ENCODE measurements at regions not wholly inside any gene's neighbourhood (a gene's known extent, or its start where the extent isn't known, plus 50 kb on each side); places are given as distances from the start of the nearest gene placed in this dataset.
"Not testable (repeated sequence)": the region's sequence is repeated elsewhere in the genome, so short reads cannot be mapped to it uniquely, and the experiment has no call there.

GRCh38 chr16:33059206-33059605 lies 134.8 kb upstream of the TP53TG3C start (continued):
- TF ChIP-seq, protein P1, sequence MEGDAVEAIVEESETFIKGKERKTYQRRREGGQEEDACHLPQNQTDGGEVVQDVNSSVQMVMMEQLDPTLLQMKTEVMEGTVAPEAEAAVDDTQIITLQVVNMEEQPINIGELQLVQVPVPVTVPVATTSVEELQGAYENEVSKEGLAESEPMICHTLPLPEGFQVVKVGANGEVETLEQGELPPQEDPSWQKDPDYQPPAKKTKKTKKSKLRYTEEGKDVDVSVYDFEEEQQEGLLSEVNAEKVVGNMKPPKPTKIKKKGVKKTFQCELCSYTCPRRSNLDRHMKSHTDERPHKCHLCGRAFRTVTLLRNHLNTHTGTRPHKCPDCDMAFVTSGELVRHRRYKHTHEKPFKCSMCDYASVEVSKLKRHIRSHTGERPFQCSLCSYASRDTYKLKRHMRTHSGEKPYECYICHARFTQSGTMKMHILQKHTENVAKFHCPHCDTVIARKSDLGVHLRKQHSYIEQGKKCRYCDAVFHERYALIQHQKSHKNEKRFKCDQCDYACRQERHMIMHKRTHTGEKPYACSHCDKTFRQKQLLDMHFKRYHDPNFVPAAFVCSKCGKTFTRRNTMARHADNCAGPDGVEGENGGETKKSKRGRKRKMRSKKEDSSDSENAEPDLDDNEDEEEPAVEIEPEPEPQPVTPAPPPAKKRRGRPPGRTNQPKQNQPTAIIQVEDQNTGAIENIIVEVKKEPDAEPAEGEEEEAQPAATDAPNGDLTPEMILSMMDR (IDR thresholded peaks at IDR 0.05; ENCODE audit: low read depth, low read length, missing input control): no peak
- no peak for TF ChIP-seq EGR1 (IDR thresholded peaks at IDR 0.05; ENCODE audit: low read depth in 2 of 2)
- TF ChIP-seq FOXA1 (IDR thresholded peaks at IDR 0.05): no peak
- no peak for TF ChIP-seq TAF1 (conservative IDR thresholded peaks at IDR 0.05)
- TF ChIP-seq JUND (IDR thresholded peaks at IDR 0.05): no peak
- TF ChIP-seq, protein P2, sequence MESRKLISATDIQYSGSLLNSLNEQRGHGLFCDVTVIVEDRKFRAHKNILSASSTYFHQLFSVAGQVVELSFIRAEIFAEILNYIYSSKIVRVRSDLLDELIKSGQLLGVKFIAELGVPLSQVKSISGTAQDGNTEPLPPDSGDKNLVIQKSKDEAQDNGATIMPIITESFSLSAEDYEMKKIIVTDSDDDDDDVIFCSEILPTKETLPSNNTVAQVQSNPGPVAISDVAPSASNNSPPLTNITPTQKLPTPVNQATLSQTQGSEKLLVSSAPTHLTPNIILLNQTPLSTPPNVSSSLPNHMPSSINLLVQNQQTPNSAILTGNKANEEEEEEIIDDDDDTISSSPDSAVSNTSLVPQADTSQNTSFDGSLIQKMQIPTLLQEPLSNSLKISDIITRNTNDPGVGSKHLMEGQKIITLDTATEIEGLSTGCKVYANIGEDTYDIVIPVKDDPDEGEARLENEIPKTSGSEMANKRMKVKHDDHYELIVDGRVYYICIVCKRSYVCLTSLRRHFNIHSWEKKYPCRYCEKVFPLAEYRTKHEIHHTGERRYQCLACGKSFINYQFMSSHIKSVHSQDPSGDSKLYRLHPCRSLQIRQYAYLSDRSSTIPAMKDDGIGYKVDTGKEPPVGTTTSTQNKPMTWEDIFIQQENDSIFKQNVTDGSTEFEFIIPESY (IDR thresholded peaks at IDR 0.05): no peak
- TF ChIP-seq HNF4G (IDR thresholded peaks at IDR 0.05): no peak

GRCh38 chr16:33059654-33060421 lies 134.2 kb upstream of the TP53TG3C start:
- not testable (repeated sequence) for H3K9me3 ChIP-seq (ENCODE audit: control insufficient read depth in 4 of 4, low read length in 3 of 4); H3K36me3 ChIP-seq (ENCODE audit: control insufficient read depth in 4 of 4, insufficient read depth in 3 of 4, low read depth in 1 of 4, low read length in 3 of 4); H3K27ac ChIP-seq (ENCODE audit: low read depth in 1 of 2, low read length in 2 of 2); H3K27me3 ChIP-seq (ENCODE audit: control insufficient read depth in 4 of 4, insufficient read depth in 4 of 4, low read length in 3 of 4); H3K4me1 ChIP-seq (ENCODE audit: control insufficient read depth in 4 of 4, insufficient read depth in 4 of 4, low read length in 3 of 4); DNase-seq (ENCODE audit: low spot score); H3K4me3 ChIP-seq (ENCODE audit: low read depth in 1 of 3, low read length in 3 of 3); H3K9ac ChIP-seq (ENCODE audit: low read depth in 1 of 2, low read length in 2 of 2)
- 50% methylated on average over 34 of the region's 48 CpGs for WGBS

- H3K4me3 ChIP-seq (ENCODE audit: low read depth in 1 of 3, low read length in 3 of 3); H3K4me1 ChIP-seq (ENCODE audit: control insufficient read depth in 4 of 4, insufficient read depth in 4 of 4, low read length in 3 of 4); H3K9ac ChIP-seq (ENCODE audit: low read depth in 1 of 2, low read length in 2 of 2); H3K27me3 ChIP-seq (ENCODE audit: control insufficient read depth in 4 of 4, insufficient read depth in 4 of 4, low read length in 3 of 4); H3K27ac ChIP-seq (ENCODE audit: low read depth in 1 of 2, low read length in 2 of 2); DNase-seq (ENCODE audit: low spot score); H3K9me3 ChIP-seq (ENCODE audit: control insufficient read depth in 4 of 4, low read length in 3 of 4); H3K36me3 ChIP-seq (ENCODE audit: control insufficient read depth in 4 of 4, insufficient read depth in 3 of 4, low read depth in 1 of 4, low read length in 3 of 4): not testable (repeated sequence)
- 66% methylated on average over 3 of the region's 3 CpGs for WGBS
Observed at GRCh38 chr16:33062763-33063162, 131.3 kb upstream of the TP53TG3C start.

- not testable (repeated sequence) for DNase-seq (ENCODE audit: low spot score); H3K9ac ChIP-seq (ENCODE audit: low read depth in 1 of 2, low read length in 2 of 2); H3K27me3 ChIP-seq (ENCODE audit: control insufficient read depth in 4 of 4, insufficient read depth in 4 of 4, low read length in 3 of 4); H3K27ac ChIP-seq (ENCODE audit: low read depth in 1 of 2, low read length in 2 of 2); H3K4me3 ChIP-seq (ENCODE audit: low read depth in 1 of 3, low read length in 3 of 3); H3K36me3 ChIP-seq (ENCODE audit: control insufficient read depth in 4 of 4, insufficient read depth in 3 of 4, low read depth in 1 of 4, low read length in 3 of 4); H3K9me3 ChIP-seq (ENCODE audit: control insufficient read depth in 4 of 4, low read length in 3 of 4); H3K4me1 ChIP-seq (ENCODE audit: control insufficient read depth in 4 of 4, insufficient read depth in 4 of 4, low read length in 3 of 4)
- 63% methylated on average over 1 of the region's 1 CpG for WGBS
Observed at GRCh38 chr16:33063365-33064170, 130.5 kb upstream of the TP53TG3C start.

DNA sequence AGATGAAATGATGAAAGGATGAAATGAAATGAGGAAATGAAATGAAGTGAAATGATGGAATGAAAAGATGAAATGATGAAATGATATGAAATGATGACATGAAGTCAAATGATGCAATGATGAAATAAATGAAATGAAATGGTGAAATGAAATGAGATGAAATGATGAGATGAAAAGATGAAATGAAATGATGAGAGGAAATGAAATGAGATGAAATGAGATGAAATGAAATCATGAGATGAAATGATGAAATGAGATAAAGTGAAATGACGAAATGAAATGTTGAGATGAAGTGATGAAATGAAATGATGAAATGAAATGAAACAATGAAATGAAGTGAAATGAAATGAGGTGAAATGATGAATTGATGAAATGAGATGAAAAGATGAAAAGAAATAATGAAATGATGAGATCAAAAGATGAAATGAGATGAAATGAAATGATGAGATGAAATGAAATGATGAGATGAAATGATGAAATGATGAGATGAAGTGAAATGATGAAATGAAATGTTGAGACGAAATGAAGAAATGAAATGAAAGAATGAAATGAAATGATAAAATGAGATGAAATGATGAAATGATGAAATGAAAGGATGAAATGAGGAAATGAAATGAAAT lies 129.5 kb upstream of the TP53TG3C start:
- H3K27me3 ChIP-seq (ENCODE audit: control insufficient read depth in 4 of 4, insufficient read depth in 4 of 4, low read length in 3 of 4); H3K4me1 ChIP-seq (ENCODE audit: control insufficient read depth in 4 of 4, insufficient read depth in 4 of 4, low read length in 3 of 4); H3K27ac ChIP-seq (ENCODE audit: low read depth in 1 of 2, low read length in 2 of 2); H3K36me3 ChIP-seq (ENCODE audit: control insufficient read depth in 4 of 4, insufficient read depth in 3 of 4, low read depth in 1 of 4, low read length in 3 of 4); H3K9me3 ChIP-seq (ENCODE audit: control insufficient read depth in 4 of 4, low read length in 3 of 4); H3K4me3 ChIP-seq (ENCODE audit: low read depth in 1 of 3, low read length in 3 of 3); H3K9ac ChIP-seq (ENCODE audit: low read depth in 1 of 2, low read length in 2 of 2); DNase-seq (ENCODE audit: low spot score): not testable (repeated sequence)
- WGBS: 30% methylated on average over 2 of the region's 2 CpGs

Measured in liver (tissue), 8 donors.